PC-9 (cell line): ENCODE measurements at regions not wholly inside any gene's neighbourhood (a gene's known extent, or its start where the extent isn't known, plus 50 kb on each side); places are given as distances from the start of the nearest gene placed in this dataset.

Experiments used
- CTCF ChIP-seq: fragments of 200-600 bp; sonication (generic); conservative IDR thresholded peaks from 2 replicates; pipeline ENCODE4 v1.6.1; 2017; ENCODE audit warnings: mixed run types, antibody characterized with exemption, mild to moderate bottlenecking, moderate library complexity
- EZH2 ChIP-seq: fragments of 200-600 bp; sonication (generic); IDR thresholded peaks from 2 replicates; pipeline ENCODE4 v1.8.0; 2017; ENCODE audit warnings: antibody characterized with exemption, low read depth

- TF ChIP-seq CTCF (no peak), EZH2 (no peak)
Observed at GRCh38 chr2:142285480-142285879, 154.7 kb upstream of the LRP1B start.
